Adrenal gland (tissue), 5 donors: ENCODE measurements at regions not wholly inside any gene's neighbourhood (a gene's known extent, or its start where the extent isn't known, plus 50 kb on each side); places are given as distances from the start of the nearest gene placed in this dataset.

ENCODE experiments used
- POLR2A ChIP-seq, 2 donors: fragments of 450-650 bp; IDR thresholded peaks; one replicate each; pipeline ENCODE4 v1.6.1; 2017; ENCODE audit warnings: antibody characterized with exemption in 2 of 2, mild to moderate bottlenecking in 2 of 2, moderate library complexity in 1 of 2
- TF ChIP-seq, protein P1 (sequence below), 6 experiments: fragments of 450-650 bp in 4 of 6; fragments of 200-600 bp in 2 of 6; sonication (generic) in 1 of 6; IDR thresholded peaks; 1 replicate in 5 of 6; 2 replicates in 1 of 6; pipeline versions ENCODE4 v1.5.1 to v1.8.0; 2016 to 2021; ENCODE audit warnings: antibody characterized with exemption in 6 of 6, mild to moderate bottlenecking in 2 of 6, moderate library complexity in 1 of 6
- donor health status: DM: no; HTN: no; CAD: no.

DNA sequence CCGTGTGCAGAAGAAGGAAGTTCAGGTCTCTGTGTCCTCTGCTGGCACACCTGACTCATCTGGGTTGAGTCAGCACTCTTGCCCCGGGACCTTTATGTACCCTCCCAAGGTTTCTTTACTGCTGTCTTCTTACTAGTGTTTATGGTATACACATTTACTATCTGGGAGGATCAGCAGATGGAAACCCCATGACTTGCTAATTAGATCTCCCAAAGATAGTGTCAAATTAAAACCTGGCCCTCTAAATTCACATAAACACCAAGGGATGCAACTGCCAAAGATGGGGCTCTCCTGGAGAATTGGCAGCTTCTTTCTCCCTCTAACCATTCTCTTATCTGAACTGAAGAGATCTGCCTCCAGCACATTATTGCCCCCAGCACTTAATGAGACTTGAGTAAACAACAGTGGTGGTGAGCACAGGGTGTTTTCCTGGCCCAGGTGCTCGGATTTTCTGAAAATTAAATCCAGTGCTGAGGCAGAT is 718.1 kb upstream of the SOX9 start:
- TF ChIP-seq, protein P1, sequence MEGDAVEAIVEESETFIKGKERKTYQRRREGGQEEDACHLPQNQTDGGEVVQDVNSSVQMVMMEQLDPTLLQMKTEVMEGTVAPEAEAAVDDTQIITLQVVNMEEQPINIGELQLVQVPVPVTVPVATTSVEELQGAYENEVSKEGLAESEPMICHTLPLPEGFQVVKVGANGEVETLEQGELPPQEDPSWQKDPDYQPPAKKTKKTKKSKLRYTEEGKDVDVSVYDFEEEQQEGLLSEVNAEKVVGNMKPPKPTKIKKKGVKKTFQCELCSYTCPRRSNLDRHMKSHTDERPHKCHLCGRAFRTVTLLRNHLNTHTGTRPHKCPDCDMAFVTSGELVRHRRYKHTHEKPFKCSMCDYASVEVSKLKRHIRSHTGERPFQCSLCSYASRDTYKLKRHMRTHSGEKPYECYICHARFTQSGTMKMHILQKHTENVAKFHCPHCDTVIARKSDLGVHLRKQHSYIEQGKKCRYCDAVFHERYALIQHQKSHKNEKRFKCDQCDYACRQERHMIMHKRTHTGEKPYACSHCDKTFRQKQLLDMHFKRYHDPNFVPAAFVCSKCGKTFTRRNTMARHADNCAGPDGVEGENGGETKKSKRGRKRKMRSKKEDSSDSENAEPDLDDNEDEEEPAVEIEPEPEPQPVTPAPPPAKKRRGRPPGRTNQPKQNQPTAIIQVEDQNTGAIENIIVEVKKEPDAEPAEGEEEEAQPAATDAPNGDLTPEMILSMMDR (IDR thresholded peaks at IDR 0.05) = no peak
- TF ChIP-seq POLR2A (IDR thresholded peaks at IDR 0.05) = no peak
